ENCODE measurements at regions not wholly inside any gene's neighbourhood (a gene's known extent, or its start where the extent isn't known, plus 50 kb on each side); places are given as distances from the start of the nearest gene placed in this dataset.

- TF ChIP-seq, protein P1, sequence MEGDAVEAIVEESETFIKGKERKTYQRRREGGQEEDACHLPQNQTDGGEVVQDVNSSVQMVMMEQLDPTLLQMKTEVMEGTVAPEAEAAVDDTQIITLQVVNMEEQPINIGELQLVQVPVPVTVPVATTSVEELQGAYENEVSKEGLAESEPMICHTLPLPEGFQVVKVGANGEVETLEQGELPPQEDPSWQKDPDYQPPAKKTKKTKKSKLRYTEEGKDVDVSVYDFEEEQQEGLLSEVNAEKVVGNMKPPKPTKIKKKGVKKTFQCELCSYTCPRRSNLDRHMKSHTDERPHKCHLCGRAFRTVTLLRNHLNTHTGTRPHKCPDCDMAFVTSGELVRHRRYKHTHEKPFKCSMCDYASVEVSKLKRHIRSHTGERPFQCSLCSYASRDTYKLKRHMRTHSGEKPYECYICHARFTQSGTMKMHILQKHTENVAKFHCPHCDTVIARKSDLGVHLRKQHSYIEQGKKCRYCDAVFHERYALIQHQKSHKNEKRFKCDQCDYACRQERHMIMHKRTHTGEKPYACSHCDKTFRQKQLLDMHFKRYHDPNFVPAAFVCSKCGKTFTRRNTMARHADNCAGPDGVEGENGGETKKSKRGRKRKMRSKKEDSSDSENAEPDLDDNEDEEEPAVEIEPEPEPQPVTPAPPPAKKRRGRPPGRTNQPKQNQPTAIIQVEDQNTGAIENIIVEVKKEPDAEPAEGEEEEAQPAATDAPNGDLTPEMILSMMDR (IDR thresholded peaks at IDR 0.05), result no peak
- TF ChIP-seq POLR2A (IDR thresholded peaks at IDR 0.05), result no peak
These were observed 735.6 kb upstream of the PTPRD start for GRCh38 chr9:11348366-11348765.

All from suprapubic skin (tissue), 3 donors.